ENCODE measurements at regions not wholly inside any gene's neighbourhood (a gene's known extent, or its start where the extent isn't known, plus 50 kb on each side); places are given as distances from the start of the nearest gene placed in this dataset.

GRCh38 chr16:66172463-66172862 is 194.0 kb upstream of the CDH5 start:
- TF ChIP-seq POLR2AphosphoS5 (IDR thresholded peaks at IDR 0.05; ENCODE audit: borderline replicate concordance, low read depth, low read length) (no peak), EZH2 (IDR thresholded peaks at IDR 0.05) (no peak)
